ENCODE measurements at regions not wholly inside any gene's neighbourhood (a gene's known extent, or its start where the extent isn't known, plus 50 kb on each side); places are given as distances from the start of the nearest gene placed in this dataset.

DNA sequence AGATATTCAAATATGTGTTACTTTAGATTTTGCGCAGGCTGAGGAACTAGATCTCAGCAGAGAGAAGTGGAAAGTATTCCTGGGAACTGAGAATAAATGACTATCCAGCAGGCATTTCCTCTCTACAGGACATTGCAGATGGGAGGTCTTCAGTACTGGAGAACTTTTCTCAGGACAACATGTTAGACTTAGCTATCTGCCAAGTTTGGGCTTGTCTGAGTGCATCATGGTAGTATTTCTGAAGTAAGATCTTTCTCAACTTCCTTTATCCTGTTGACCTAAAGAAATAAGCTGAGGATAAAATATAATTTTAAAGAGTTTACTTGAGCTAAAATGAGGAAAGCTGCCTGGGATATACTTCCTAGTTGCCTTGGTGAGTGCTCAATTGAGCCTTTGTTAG lies 167.9 kb upstream of the BCHE start:
- H3K27ac ChIP-seq (ENCODE audit: low read depth in 1 of 2, low read length in 2 of 2), result no peak overlapping the region
- intact Hi-C loops (cut with DNase I, micrococcal nuclease), result no loop called here
- H3K4me3 ChIP-seq (ENCODE audit: low read length), result no peak overlapping the region
- Mint-ChIP-seq H3K9me3 (peaks cover 8% of the 10 kb centered on the region), H3K27me3 (no peaks in the 10 kb centered on the region), H3K4me1 (ENCODE audit: low read depth) (no peaks in the 10 kb centered on the region), H3K36me3 (ENCODE audit: low read depth) (no peaks in the 10 kb centered on the region), H3K27ac (no peak overlapping the region), H3K4me3 (no peak overlapping the region)
- DNase-seq (no peak), ATAC-seq (ENCODE audit: poor library complexity) (no peak)
- no peaks in the 10 kb centered on the region for H3K36me3 ChIP-seq (ENCODE audit: insufficient read depth, low read length)
- ChIA-PET CTCF (no interaction called here), POLR2A (no interaction called here)
- H3K27me3 ChIP-seq (ENCODE audit: control insufficient read depth in 1 of 2, insufficient read depth in 2 of 2, low read length in 2 of 2), result no peaks in the 10 kb centered on the region
- peaks cover 0 to 4% of the 10 kb centered on the region in 2 experiments for H3K9me3 ChIP-seq (ENCODE audit: control insufficient read depth in 1 of 2, insufficient read depth in 1 of 2, low read length in 2 of 2)
- no peaks in the 10 kb centered on the region for H3K4me1 ChIP-seq (ENCODE audit: insufficient read depth, low read length)
- TF ChIP-seq, protein P1, sequence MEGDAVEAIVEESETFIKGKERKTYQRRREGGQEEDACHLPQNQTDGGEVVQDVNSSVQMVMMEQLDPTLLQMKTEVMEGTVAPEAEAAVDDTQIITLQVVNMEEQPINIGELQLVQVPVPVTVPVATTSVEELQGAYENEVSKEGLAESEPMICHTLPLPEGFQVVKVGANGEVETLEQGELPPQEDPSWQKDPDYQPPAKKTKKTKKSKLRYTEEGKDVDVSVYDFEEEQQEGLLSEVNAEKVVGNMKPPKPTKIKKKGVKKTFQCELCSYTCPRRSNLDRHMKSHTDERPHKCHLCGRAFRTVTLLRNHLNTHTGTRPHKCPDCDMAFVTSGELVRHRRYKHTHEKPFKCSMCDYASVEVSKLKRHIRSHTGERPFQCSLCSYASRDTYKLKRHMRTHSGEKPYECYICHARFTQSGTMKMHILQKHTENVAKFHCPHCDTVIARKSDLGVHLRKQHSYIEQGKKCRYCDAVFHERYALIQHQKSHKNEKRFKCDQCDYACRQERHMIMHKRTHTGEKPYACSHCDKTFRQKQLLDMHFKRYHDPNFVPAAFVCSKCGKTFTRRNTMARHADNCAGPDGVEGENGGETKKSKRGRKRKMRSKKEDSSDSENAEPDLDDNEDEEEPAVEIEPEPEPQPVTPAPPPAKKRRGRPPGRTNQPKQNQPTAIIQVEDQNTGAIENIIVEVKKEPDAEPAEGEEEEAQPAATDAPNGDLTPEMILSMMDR (IDR thresholded peaks at IDR 0.05), result no peak

DNA sequence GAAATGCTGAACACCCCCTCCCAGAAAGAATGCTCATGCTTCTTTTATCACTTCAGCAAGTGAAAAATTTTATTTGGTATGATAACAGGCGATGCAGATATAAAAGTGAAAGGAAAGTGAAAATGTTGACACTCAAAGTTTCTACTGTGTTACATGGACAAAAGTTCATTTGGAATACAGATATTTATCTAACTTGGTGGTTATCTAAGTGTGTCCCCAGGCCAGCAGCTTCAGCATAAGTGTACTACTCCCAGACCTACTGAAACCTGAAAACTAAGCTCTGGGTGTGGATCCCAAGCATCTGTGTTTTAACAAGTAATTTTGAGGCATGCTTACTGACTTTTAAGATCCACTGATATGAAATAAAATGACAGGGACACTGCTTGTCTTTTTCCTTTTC lies 157.1 kb upstream of the BCHE start:
- Histone ChIP-seq H3K9me3 (ENCODE audit: control insufficient read depth in 1 of 2, insufficient read depth in 1 of 2, low read length in 2 of 2) (no peaks in the 10 kb centered on the region), H3K4me3 (ENCODE audit: low read length) (no peak overlapping the region), H3K27me3 (ENCODE audit: control insufficient read depth in 1 of 2, insufficient read depth in 2 of 2, low read length in 2 of 2) (no peaks in the 10 kb centered on the region), H3K4me1 (ENCODE audit: insufficient read depth, low read length) (no peaks in the 10 kb centered on the region), H3K36me3 (ENCODE audit: insufficient read depth, low read length) (no peaks in the 10 kb centered on the region), H3K27ac (ENCODE audit: low read depth in 1 of 2, low read length in 2 of 2) (no peak overlapping the region)
- ChIA-PET CTCF (interaction anchor here (0.7 kb wide), 1 partner anchor 55 kb away, joined by 3 read pairs; no protein-coding TSS in a partner anchor), POLR2A (interaction anchor here (0.6 kb wide), 1 partner anchor 832 kb away, joined by 5 read pairs; no protein-coding TSS in a partner anchor)
- ATAC-seq (ENCODE audit: poor library complexity) (no peak), DNase-seq (no peak)
- intact Hi-C loops (cut with DNase I, micrococcal nuclease), result no loop called here
- Mint-ChIP-seq H3K4me3 (no peak overlapping the region), H3K27me3 (no peaks in the 10 kb centered on the region), H3K36me3 (ENCODE audit: low read depth) (no peaks in the 10 kb centered on the region), H3K9me3 (peaks cover 3% of the 10 kb centered on the region), H3K4me1 (ENCODE audit: low read depth) (no peaks in the 10 kb centered on the region), H3K27ac (no peak overlapping the region)
- TF ChIP-seq, protein P1 (IDR thresholded peaks at IDR 0.05), result no peak

DNA sequence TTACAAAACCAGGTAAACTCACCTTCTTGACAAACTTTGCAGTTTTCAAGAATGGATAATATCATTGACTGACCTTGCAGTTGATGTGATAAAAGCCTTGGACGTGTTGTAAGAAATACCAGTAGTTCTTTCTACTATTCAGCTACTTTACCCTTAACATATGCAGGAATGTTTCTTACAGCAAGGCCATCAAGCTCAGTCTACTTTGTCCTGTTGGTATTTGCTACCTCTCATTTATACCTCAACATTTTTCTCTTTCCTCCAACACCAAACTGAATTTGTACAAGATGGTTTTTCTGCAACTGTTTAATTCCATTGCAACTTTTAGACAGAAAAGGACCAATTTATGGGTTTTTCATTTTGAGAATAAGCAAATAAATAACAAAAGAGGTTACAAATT lies 147.4 kb upstream of the BCHE start:
- no peak for DNase-seq
- Histone ChIP-seq H3K27me3 (ENCODE audit: control insufficient read depth in 1 of 2, insufficient read depth in 2 of 2, low read length in 2 of 2) (no peaks in the 10 kb centered on the region), H3K4me1 (ENCODE audit: insufficient read depth, low read length) (no peaks in the 10 kb centered on the region), H3K4me3 (ENCODE audit: low read length) (no peak overlapping the region), H3K9me3 (ENCODE audit: control insufficient read depth in 1 of 2, insufficient read depth in 1 of 2, low read length in 2 of 2) (peaks cover 0 to 9% of the 10 kb centered on the region in 2 experiments), H3K27ac (ENCODE audit: low read depth in 1 of 2, low read length in 2 of 2) (no peak overlapping the region), H3K36me3 (ENCODE audit: insufficient read depth, low read length) (no peaks in the 10 kb centered on the region)
- intact Hi-C loops (cut with DNase I, micrococcal nuclease), result no loop called here
- Mint-ChIP-seq H3K27me3 (no peaks in the 10 kb centered on the region), H3K4me3 (no peak overlapping the region), H3K27ac (no peak overlapping the region), H3K36me3 (ENCODE audit: low read depth) (no peaks in the 10 kb centered on the region), H3K4me1 (ENCODE audit: low read depth) (no peaks in the 10 kb centered on the region), H3K9me3 (no peaks in the 10 kb centered on the region)
- TF ChIP-seq, protein P1 (IDR thresholded peaks at IDR 0.05), result no peak
- ChIA-PET POLR2A (no interaction called here), CTCF (no interaction called here)
- ATAC-seq (ENCODE audit: poor library complexity), result no peak

Data from CD4-positive, alpha-beta T cell (primary cell).